ENCODE measurements at regions not wholly inside any gene's neighbourhood (a gene's known extent, or its start where the extent isn't known, plus 50 kb on each side); places are given as distances from the start of the nearest gene placed in this dataset.

- TF ChIP-seq ZNF274 (IDR thresholded peaks at IDR 0.05; ENCODE audit: low read depth, low read length) = no peak
- no peak overlapping the region for H3K4me3 ChIP-seq (ENCODE audit: low read length)
Observed at GRCh38 chr13:103703246-103703645, 637.0 kb upstream of the SLC10A2 start.

GRCh38 chr13:103698000-103698399 lies 631.8 kb upstream of the SLC10A2 start:
- TF ChIP-seq ZNF274 (IDR thresholded peaks at IDR 0.05; ENCODE audit: low read depth, low read length) = no peak
- H3K4me3 ChIP-seq (ENCODE audit: low read length) = no peak overlapping the region

GRCh38 chr13:103695320-103695719 lies 629.1 kb upstream of the SLC10A2 start:
- no peak for TF ChIP-seq ZNF274 (IDR thresholded peaks at IDR 0.05; ENCODE audit: low read depth, low read length)
- H3K4me3 ChIP-seq (ENCODE audit: low read length) = no peak overlapping the region

GRCh38 chr13:103694471-103694870 lies 628.3 kb upstream of the SLC10A2 start:
- TF ChIP-seq ZNF274 (IDR thresholded peaks at IDR 0.05; ENCODE audit: low read depth, low read length) = no peak
- no peak overlapping the region for H3K4me3 ChIP-seq (ENCODE audit: low read length)

- no peak overlapping the region for H3K4me3 ChIP-seq (ENCODE audit: low read length)
- TF ChIP-seq ZNF274 (IDR thresholded peaks at IDR 0.05; ENCODE audit: low read depth, low read length) = no peak
Observed at GRCh38 chr13:103694033-103694432, 627.8 kb upstream of the SLC10A2 start.

GRCh38 chr13:103692442-103692841 lies 626.2 kb upstream of the SLC10A2 start:
- no peak for TF ChIP-seq ZNF274 (IDR thresholded peaks at IDR 0.05; ENCODE audit: low read depth, low read length)
- no peak overlapping the region for H3K4me3 ChIP-seq (ENCODE audit: low read length)

GRCh38 chr13:103676329-103676728 lies 610.1 kb upstream of the SLC10A2 start:
- TF ChIP-seq ZNF274 (IDR thresholded peaks at IDR 0.05; ENCODE audit: low read depth, low read length) = no peak
- H3K4me3 ChIP-seq (ENCODE audit: low read length) = no peak overlapping the region

- no peak overlapping the region for H3K4me3 ChIP-seq (ENCODE audit: low read length)
- no peak for TF ChIP-seq ZNF274 (IDR thresholded peaks at IDR 0.05; ENCODE audit: low read depth, low read length)
Observed at GRCh38 chr13:103671547-103671946, 605.3 kb upstream of the SLC10A2 start.

- H3K4me3 ChIP-seq (ENCODE audit: low read length) = no peak overlapping the region
- no peak for TF ChIP-seq ZNF274 (IDR thresholded peaks at IDR 0.05; ENCODE audit: low read depth, low read length)
Observed at GRCh38 chr13:103663996-103664395, 597.8 kb upstream of the SLC10A2 start.

- TF ChIP-seq ZNF274 (IDR thresholded peaks at IDR 0.05; ENCODE audit: low read depth, low read length) = no peak
- H3K4me3 ChIP-seq (ENCODE audit: low read length) = no peak overlapping the region
Observed at GRCh38 chr13:103656311-103656710, 590.1 kb upstream of the SLC10A2 start.

- no peak for TF ChIP-seq ZNF274 (IDR thresholded peaks at IDR 0.05; ENCODE audit: low read depth, low read length)
- no peak overlapping the region for H3K4me3 ChIP-seq (ENCODE audit: low read length)
Observed at GRCh38 chr13:103640606-103641005, 574.4 kb upstream of the SLC10A2 start.

- TF ChIP-seq ZNF274 (IDR thresholded peaks at IDR 0.05; ENCODE audit: low read depth, low read length) = no peak
Observed at GRCh38 chr13:103639326-103639725, 573.1 kb upstream of the SLC10A2 start.

GRCh38 chr13:103638706-103639105 lies 572.5 kb upstream of the SLC10A2 start:
- no peak for TF ChIP-seq ZNF274 (IDR thresholded peaks at IDR 0.05; ENCODE audit: low read depth, low read length)
- H3K4me3 ChIP-seq (ENCODE audit: low read length) = no peak overlapping the region

More at GRCh38 chr13:103639326-103639725, 573.1 kb upstream of the SLC10A2 start:
- H3K4me3 ChIP-seq (ENCODE audit: low read length) = no peak overlapping the region

- TF ChIP-seq ZNF274 (IDR thresholded peaks at IDR 0.05; ENCODE audit: low read depth, low read length) = no peak
- no peak overlapping the region for H3K4me3 ChIP-seq (ENCODE audit: low read length)
Observed at GRCh38 chr13:103634066-103634465, 567.8 kb upstream of the SLC10A2 start.

GRCh38 chr13:103625194-103625593 lies 559.0 kb upstream of the SLC10A2 start:
- no peak for TF ChIP-seq ZNF274 (IDR thresholded peaks at IDR 0.05; ENCODE audit: low read depth, low read length)
- H3K4me3 ChIP-seq (ENCODE audit: low read length) = no peak overlapping the region

GRCh38 chr13:103618151-103618550 lies 551.9 kb upstream of the SLC10A2 start:
- H3K4me3 ChIP-seq (ENCODE audit: low read length) = no peak overlapping the region
- no peak for TF ChIP-seq ZNF274 (IDR thresholded peaks at IDR 0.05; ENCODE audit: low read depth, low read length)

Data from GM08714 (cell line).